Suprapubic skin (tissue), 4 donors: ENCODE measurements at regions not wholly inside any gene's neighbourhood (a gene's known extent, or its start where the extent isn't known, plus 50 kb on each side); places are given as distances from the start of the nearest gene placed in this dataset.

Experiments used
- CTCF ChIP-seq, 2 donors: fragments of 200-600 bp in 1 of 2; fragments of 450-650 bp in 1 of 2; sonication (generic) in 1 of 2; IDR thresholded peaks; one replicate each; pipeline ENCODE4 v1.5.1; 2016 to 2019; ENCODE audit warnings: antibody characterized with exemption in 2 of 2, mild to moderate bottlenecking in 1 of 2, moderate library complexity in 1 of 2
- EP300 ChIP-seq: sonication (generic); formaldehyde crosslinking; IDR thresholded peaks from one replicate; pipeline ENCODE4 v1.6.1; 2017; ENCODE audit warnings: antibody characterized with exemption
- POLR2A ChIP-seq, 2 donors: fragments of 450-650 bp; IDR thresholded peaks; one replicate each; pipeline ENCODE4 v1.6.1; 2017; ENCODE audit warnings: antibody characterized with exemption in 2 of 2, mild to moderate bottlenecking in 2 of 2, moderate library complexity in 2 of 2
- POLR2AphosphoS5 ChIP-seq, 3 donors: sonication (generic); formaldehyde crosslinking; IDR thresholded peaks; one replicate each; pipeline ENCODE4 v1.6.1; 2017; ENCODE audit warnings: antibody characterized with exemption in 3 of 3

GRCh38 chr13:85503797-85504196, 295.4 kb downstream of the SLITRK6 start:
- TF ChIP-seq CTCF (IDR thresholded peaks at IDR 0.05) (no peak), POLR2A (IDR thresholded peaks at IDR 0.05) (no peak), POLR2AphosphoS5 (IDR thresholded peaks at IDR 0.05) (no peak), EP300 (no peak)
